ENCODE measurements at regions not wholly inside any gene's neighbourhood (a gene's known extent, or its start where the extent isn't known, plus 50 kb on each side); places are given as distances from the start of the nearest gene placed in this dataset.

DNA sequence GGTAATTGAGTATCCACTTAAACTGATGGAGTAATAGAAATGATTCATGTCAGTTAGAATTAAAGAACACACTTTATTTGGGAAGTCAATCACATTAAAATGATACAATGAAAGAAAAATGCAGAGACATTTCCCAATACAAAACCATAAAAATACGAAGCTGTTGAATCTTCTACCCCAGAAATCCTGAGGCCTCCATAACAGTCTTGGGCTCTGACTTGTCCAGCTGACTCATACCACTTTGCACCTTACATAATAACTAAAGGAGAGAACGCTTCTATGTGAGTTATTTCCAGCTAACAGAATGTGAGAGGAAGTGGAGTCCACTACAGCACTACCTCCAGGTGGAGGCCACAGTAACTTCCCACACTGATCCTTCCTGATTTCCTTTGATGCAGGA lies 305.0 kb downstream of the MRPS30 start:
- Histone ChIP-seq H3K27ac (ENCODE audit: control insufficient read depth, insufficient read depth, low read length) (no peak overlapping the region), H3K79me2 (ENCODE audit: control insufficient read depth, insufficient read depth, low read length) (no peaks in the 10 kb centered on the region), H2AFZ (ENCODE audit: control insufficient read depth, low read length) (no peak overlapping the region), H3K36me3 (ENCODE audit: control insufficient read depth in 2 of 2, extremely low read depth in 1 of 2, insufficient read depth in 2 of 2, low read length in 2 of 2) (no peaks in the 10 kb centered on the region), H3K27me3 (ENCODE audit: control insufficient read depth, extremely low read depth, insufficient read depth, low read length) (no peaks in the 10 kb centered on the region), H4K20me1 (ENCODE audit: control insufficient read depth, extremely low read depth, insufficient read depth, low read length) (no peaks in the 10 kb centered on the region), H3K4me2 (ENCODE audit: control insufficient read depth, extremely low read depth, insufficient read depth, low read depth, low read length) (no peak overlapping the region), H3K9me3 (ENCODE audit: control insufficient read depth, low read depth, low read length) (no peaks in the 10 kb centered on the region), H3K4me3 (ENCODE audit: control insufficient read depth in 2 of 3, extremely low read depth in 1 of 3, insufficient read depth in 2 of 3, low read depth in 1 of 3, low read length in 3 of 3) (no peak overlapping the region), H3K4me1 (ENCODE audit: control insufficient read depth, extremely low read depth, insufficient read depth, low read length) (no peaks in the 10 kb centered on the region), H3K9ac (ENCODE audit: control insufficient read depth, extremely low read depth, insufficient read depth, low read length) (no peak overlapping the region), H3K9me1 (ENCODE audit: control insufficient read depth, extremely low read depth, insufficient read depth, low read length) (no peaks in the 10 kb centered on the region)
- no peak for FAIRE-seq
- dilution Hi-C loops (cut with MboI; ENCODE audit: extremely low pct_ligation_motif_present, low sequenced_read_pairs), result no loop called here
- TF ChIP-seq, protein P1, sequence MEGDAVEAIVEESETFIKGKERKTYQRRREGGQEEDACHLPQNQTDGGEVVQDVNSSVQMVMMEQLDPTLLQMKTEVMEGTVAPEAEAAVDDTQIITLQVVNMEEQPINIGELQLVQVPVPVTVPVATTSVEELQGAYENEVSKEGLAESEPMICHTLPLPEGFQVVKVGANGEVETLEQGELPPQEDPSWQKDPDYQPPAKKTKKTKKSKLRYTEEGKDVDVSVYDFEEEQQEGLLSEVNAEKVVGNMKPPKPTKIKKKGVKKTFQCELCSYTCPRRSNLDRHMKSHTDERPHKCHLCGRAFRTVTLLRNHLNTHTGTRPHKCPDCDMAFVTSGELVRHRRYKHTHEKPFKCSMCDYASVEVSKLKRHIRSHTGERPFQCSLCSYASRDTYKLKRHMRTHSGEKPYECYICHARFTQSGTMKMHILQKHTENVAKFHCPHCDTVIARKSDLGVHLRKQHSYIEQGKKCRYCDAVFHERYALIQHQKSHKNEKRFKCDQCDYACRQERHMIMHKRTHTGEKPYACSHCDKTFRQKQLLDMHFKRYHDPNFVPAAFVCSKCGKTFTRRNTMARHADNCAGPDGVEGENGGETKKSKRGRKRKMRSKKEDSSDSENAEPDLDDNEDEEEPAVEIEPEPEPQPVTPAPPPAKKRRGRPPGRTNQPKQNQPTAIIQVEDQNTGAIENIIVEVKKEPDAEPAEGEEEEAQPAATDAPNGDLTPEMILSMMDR (optimal IDR thresholded peaks at IDR 0.05 in 1 of 3, IDR thresholded peaks at IDR 0.05 in 1 of 3, conservative IDR thresholded peaks at IDR 0.05 in 1 of 3; ENCODE audit: extremely low read depth in 1 of 3, insufficient read depth in 2 of 3, low read length in 3 of 3), result no peak
- no peak for TF ChIP-seq EZH2 (IDR thresholded peaks at IDR 0.05; ENCODE audit: low read length)
- no peak for DNase-seq (ENCODE audit: low read depth, low spot score)

DNA sequence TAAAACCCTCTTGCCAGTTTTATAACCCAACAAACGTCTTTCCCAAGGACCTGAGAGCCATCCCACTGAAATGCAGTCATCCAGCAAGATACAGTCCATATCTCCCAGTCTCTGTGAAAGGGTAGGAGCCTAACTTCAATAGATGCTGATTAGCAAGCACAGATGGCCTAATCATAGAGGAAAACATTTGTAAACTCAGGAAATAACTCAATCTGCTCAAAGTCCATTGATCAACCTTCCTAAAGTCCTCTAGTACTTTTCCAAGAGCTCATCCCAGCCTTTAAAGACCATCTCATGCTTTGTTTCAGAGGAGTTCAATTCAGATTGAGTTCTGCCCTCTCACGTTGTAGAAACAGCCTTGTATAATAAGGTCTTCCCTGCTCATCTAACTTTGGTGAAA lies 324.2 kb downstream of the MRPS30 start:
- dilution Hi-C loops (cut with MboI; ENCODE audit: extremely low pct_ligation_motif_present, low sequenced_read_pairs), result no loop called here
- Histone ChIP-seq H3K4me1 (ENCODE audit: control insufficient read depth, extremely low read depth, insufficient read depth, low read length) (no peaks in the 10 kb centered on the region), H3K4me3 (ENCODE audit: control insufficient read depth in 2 of 3, extremely low read depth in 1 of 3, insufficient read depth in 2 of 3, low read depth in 1 of 3, low read length in 3 of 3) (no peak overlapping the region), H3K79me2 (ENCODE audit: control insufficient read depth, insufficient read depth, low read length) (no peaks in the 10 kb centered on the region), H2AFZ (ENCODE audit: control insufficient read depth, low read length) (no peak overlapping the region), H3K9me3 (ENCODE audit: control insufficient read depth, low read depth, low read length) (no peaks in the 10 kb centered on the region), H4K20me1 (ENCODE audit: control insufficient read depth, extremely low read depth, insufficient read depth, low read length) (no peaks in the 10 kb centered on the region), H3K27me3 (ENCODE audit: control insufficient read depth, extremely low read depth, insufficient read depth, low read length) (no peaks in the 10 kb centered on the region), H3K9ac (ENCODE audit: control insufficient read depth, extremely low read depth, insufficient read depth, low read length) (no peak overlapping the region), H3K27ac (ENCODE audit: control insufficient read depth, insufficient read depth, low read length) (no peak overlapping the region), H3K9me1 (ENCODE audit: control insufficient read depth, extremely low read depth, insufficient read depth, low read length) (no peaks in the 10 kb centered on the region), H3K36me3 (ENCODE audit: control insufficient read depth in 2 of 2, extremely low read depth in 1 of 2, insufficient read depth in 2 of 2, low read length in 2 of 2) (no peaks in the 10 kb centered on the region), H3K4me2 (ENCODE audit: control insufficient read depth, extremely low read depth, insufficient read depth, low read depth, low read length) (no peak overlapping the region)
- no peak for FAIRE-seq
- TF ChIP-seq, protein P1 (optimal IDR thresholded peaks at IDR 0.05 in 1 of 3, IDR thresholded peaks at IDR 0.05 in 1 of 3, conservative IDR thresholded peaks at IDR 0.05 in 1 of 3; ENCODE audit: extremely low read depth in 1 of 3, insufficient read depth in 2 of 3, low read length in 3 of 3), result no peak
- no peak for TF ChIP-seq EZH2 (IDR thresholded peaks at IDR 0.05; ENCODE audit: low read length)
- no peak for DNase-seq (ENCODE audit: low read depth, low spot score)
